VCaP (cell line): ENCODE measurements at regions not wholly inside any gene's neighbourhood (a gene's known extent, or its start where the extent isn't known, plus 50 kb on each side); places are given as distances from the start of the nearest gene placed in this dataset.

Experiments used
- H3K27ac ChIP-seq: fragments of 450-650 bp; 2 replicates; pipeline ENCODE4 v1.5.1; 2017
- TF ChIP-seq, protein P1 (sequence below): fragments of 450-650 bp; conservative IDR thresholded peaks from 2 replicates; pipeline ENCODE4 v1.5.1; 2017; ENCODE audit warnings: mild to moderate bottlenecking, moderate library complexity

DNA sequence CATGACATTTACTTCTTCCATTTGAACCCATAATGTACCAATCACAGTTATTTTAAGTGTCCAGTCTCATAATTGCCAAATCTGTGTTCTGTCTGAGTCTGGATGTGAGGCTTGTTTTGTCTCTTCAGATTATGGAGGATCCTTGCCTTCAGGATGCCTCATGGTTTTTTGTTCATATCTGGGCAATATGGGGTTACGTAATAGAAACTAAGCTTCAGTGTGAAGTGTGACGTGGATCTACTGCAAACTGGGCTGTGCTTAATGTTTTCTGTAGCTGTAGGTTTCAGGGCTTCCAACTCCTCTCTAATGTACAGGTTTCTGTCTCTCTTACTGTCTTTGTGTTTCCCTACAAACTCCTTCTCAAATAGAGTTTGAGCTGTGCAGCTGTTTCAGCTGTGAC lies 223.7 kb upstream of the ADARB2 start:
- H3K27ac ChIP-seq: no peak overlapping the region
- TF ChIP-seq, protein P1, sequence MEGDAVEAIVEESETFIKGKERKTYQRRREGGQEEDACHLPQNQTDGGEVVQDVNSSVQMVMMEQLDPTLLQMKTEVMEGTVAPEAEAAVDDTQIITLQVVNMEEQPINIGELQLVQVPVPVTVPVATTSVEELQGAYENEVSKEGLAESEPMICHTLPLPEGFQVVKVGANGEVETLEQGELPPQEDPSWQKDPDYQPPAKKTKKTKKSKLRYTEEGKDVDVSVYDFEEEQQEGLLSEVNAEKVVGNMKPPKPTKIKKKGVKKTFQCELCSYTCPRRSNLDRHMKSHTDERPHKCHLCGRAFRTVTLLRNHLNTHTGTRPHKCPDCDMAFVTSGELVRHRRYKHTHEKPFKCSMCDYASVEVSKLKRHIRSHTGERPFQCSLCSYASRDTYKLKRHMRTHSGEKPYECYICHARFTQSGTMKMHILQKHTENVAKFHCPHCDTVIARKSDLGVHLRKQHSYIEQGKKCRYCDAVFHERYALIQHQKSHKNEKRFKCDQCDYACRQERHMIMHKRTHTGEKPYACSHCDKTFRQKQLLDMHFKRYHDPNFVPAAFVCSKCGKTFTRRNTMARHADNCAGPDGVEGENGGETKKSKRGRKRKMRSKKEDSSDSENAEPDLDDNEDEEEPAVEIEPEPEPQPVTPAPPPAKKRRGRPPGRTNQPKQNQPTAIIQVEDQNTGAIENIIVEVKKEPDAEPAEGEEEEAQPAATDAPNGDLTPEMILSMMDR: no peak

DNA sequence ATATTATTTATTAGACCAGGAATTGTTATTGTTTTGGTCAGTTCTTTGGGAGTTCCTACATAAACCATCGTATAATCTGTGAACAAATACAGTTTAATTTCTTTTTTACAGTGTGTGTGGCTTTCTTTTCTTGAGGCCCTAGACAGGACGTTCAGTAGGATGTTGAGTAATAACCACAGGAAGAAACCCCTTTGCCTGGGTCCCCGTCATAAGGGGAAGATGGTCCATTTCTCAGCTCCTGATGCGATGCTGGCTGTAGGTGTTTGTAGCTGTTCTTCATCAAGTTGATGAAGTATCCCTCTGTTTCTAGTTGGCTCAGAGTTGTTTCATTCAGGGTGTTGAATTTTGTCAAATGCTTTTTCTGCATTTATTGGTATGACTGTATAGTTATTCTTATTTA lies 219.7 kb upstream of the ADARB2 start:
- TF ChIP-seq, protein P1: no peak
- no peak overlapping the region for H3K27ac ChIP-seq

DNA sequence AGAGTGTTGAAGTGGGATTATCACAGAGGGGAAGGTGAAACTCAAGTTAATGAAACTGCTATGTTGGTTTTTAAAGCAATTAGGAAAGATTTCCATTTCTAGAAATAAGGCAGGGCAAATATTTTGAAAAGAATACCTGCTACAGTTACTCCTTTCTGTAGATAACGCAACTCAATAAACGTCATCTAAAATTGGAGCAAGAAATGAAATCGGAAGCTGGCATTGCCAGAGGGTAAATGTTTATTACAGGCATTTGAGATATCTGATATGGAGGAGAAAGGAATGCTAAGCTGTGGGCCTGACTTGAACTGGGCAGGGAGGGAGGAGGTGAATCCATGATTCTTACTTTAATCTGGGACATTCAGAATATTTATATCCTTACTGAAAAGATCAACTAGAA lies 217.0 kb upstream of the ADARB2 start:
- H3K27ac ChIP-seq: no peak overlapping the region
- TF ChIP-seq, protein P1: no peak

DNA sequence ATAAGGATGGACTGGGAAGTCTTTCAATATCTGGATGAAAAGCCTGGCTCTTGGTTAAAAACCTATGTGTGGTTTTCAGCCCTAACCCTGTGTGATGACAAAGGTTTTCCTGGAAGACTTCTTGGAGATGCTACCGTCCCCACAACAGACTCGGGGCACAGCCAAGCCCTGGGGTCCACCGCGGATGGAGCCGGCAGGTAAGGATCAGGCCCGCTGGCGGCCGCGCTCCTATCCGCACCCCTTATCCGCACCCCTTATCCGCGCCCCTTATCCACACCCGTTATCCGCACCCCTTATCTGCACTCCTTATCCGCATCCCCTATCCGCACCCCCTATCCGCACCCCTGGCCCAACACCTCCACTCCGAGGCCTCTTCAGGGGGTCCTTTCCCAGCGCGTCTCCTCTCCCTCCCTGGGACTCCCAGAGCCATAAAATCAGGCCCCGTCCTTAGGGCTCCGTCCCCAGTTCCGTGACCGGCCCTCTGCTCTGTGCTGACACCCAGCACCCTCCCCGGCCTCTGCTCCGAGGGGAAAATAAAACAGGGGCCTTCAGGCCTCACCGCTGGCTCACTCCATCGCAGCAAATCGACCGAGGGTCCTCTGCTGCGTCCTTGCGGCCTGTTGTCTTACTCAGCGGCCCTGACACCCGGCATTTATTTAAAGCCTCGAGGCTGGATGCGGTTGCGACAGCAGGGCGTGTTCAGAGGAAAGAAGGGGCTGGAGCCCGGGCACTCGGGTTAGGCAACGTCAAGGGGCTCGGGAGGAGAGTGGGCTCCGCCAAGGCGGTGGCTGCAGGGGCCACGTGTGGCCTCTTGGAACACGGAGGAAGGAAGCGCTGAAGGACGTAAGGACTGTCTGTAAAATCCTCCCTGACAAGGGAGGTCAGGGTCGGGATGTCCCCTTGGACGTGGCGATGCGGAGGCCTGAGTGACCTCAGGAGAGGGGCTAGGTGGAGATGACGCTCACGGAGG lies 215.1 kb upstream of the ADARB2 start:
- TF ChIP-seq, protein P1: no peak
- H3K27ac ChIP-seq: no peak overlapping the region

DNA sequence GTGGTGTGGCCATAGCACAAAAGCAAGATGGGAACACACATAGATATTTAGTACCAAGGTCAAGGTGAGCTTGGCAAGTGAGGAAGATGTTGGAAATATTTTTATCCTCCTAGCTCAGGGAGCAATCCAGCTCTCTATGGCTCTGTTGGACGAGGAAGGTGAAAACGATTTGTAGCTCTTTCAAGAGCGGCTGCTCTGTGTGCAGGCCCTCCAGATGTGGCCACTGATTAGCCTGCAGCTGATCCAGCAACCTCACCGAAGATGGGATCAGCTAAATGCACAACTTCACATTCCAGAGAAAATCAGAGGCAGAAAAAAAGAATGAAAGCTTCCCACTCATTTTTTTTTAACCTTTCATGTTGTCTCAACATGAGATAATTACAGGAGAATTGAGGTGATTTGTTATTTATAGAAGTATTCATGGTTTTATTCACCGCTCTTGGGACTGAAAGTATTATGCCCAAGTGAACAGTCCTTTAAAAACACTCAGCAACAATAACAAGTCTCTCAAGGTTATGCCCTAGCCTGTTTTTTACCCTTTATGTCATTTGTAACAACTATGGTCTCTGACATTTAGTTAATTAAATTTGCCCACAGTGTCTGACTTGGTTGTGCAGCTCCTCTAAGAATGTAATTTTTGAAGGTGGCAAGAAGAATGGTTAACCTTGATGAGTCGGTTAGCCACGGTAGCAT lies 213.6 kb upstream of the ADARB2 start:
- H3K27ac ChIP-seq: no peak overlapping the region
- TF ChIP-seq, protein P1: no peak

DNA sequence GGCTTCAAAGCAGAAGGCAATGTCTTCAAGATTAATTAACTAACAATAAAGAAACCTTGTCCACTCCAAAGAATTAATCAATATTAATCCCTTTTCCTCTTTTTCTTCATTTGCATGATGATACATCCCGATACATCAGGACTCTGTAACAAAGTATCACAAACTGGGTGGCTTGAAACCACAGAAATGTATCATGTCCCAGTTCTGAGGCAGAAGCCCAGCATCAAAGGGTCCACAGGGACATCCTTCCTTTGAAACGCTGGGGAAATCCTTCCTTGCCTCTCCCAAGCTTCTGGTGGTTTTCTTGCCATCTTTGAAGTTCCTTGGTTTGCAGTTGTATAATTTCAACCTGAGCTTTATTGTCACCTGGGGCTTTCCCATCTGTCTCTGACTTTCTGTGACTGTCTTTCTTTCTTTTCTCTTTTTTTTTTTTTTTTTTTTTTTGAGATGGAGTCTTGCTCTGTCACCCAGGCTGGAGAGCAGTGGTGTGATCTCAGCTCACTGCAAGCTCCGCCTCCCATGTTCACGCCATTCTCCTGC lies 210.2 kb upstream of the ADARB2 start:
- TF ChIP-seq, protein P1: no peak
- H3K27ac ChIP-seq: no peak overlapping the region

DNA sequence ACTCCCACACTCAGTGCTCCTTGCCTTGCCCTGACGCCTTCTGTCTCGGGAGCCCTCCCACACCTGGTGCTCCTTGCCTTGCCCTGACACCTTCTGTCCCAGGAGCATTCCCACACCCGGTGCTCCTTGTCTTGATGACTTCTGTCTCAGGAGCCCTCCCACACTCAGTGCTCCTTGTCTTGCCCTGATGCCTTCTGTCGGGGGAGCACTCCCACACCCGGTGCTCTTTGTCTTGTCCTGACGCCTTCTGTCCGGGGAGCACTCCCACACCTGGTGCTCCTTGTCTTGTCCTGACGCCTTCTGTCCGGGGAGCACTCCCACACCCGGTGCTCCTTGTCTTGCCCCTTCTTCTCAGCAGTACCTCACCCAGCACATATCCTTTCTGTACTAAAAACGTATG lies 207.2 kb upstream of the ADARB2 start:
- no peak overlapping the region for H3K27ac ChIP-seq
- TF ChIP-seq, protein P1: no peak
